CMK (cell line): ENCODE measurements at regions not wholly inside any gene's neighbourhood (a gene's known extent, or its start where the extent isn't known, plus 50 kb on each side); places are given as distances from the start of the nearest gene placed in this dataset.

Experiments used
- DNase-seq: peaks from one replicate; pipeline ENCODE4 v3.0.0-alpha.2; 2010; ENCODE audit warnings: low read depth

GRCh38 chr5:42360056-42360455, 63.2 kb upstream of the GHR start:
- DNase-seq: no peak

DNA sequence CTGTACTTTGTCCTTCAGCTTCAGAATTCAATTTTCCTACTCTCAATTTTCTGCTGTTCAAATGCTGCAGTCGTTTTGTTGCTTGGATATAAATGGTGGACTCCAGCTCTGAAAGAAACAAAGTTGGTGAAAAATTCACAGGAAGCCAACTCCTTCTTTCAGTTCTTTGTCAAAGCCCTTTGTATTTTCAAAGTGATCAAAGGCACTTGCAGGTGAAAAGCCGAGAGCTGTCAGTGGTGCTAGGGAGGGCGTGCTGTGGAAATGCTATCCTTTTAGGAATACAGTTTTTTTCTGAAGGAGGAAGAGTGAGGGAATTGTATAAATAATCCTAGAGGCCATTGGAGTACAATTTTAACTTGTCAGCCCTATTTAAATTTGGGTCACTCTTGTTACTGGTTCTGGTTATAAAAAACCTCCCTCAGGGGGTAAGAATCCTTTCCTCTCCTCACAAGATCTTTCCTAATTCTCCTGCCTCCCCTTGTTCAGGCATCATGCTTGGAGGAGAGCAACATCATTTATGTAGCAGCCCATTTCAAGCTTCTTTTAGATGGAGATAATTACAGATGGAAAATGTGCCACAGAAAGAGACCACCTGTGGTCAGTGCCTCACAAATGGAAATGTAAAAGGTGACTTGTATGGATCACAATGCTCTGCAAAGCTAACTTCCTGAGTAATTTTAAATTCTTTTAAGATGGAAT, 62.5 kb upstream of the GHR start:
- DNase-seq: no peak

DNA sequence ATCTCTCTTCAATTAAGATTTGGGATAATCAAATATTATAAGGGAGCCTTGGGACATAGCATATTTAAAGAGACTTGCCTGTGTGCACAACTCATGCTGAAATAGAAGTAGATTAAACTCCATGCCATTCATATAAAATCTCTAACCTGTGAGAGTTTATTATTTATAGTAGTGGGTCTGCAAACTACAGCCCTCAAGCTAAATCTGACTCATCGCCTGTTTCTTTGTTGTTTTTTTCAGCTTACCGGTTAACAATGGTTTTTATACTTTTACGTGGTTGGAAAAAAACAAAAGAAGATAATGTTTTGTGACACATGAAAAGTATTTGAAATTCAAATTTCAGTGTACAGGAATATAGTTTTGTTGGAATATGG, 61.9 kb upstream of the GHR start:
- no peak for DNase-seq

DNA sequence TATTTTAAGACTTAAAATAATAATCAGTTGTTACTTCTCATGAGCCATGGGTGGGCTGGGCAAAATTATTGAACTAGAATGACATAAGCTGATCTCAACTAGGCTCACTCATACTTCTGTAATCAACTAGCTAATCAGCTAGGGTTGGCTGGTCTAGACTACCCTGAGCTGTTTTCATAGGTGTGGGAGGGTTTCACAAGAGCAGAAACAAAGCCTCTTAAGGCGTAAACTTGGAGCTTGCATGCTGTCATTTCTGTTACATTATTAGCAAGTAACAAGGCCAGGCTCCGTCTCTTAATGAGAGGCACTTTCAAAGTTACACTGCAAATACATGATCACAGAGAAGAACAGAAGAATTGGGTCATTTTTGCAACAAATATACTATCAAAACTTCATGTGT, 57.2 kb upstream of the GHR start:
- no peak for DNase-seq
